Heart right ventricle (tissue), 16 donors: ENCODE measurements at regions not wholly inside any gene's neighbourhood (a gene's known extent, or its start where the extent isn't known, plus 50 kb on each side); places are given as distances from the start of the nearest gene placed in this dataset.

Source experiments
- ATAC-seq, 8 donors: fragments of 200-7000 bp; cut with Tn5 transposase; one replicate each; pipeline ENCODE4 v1.9.1; 2020; ENCODE audit warnings: mild to moderate bottlenecking in 8 of 8, moderate library complexity in 8 of 8, moderate number of reproducible peaks in 1 of 8
- DNase-seq, 2 donors: peaks; one replicate each; pipeline ENCODE4 v3.0.0-alpha.2; 2020
- H3K27ac ChIP-seq, 10 donors: fragments of 200-600 bp; sonication (generic) in 2 of 10; one replicate each; pipeline versions ENCODE4 v1.5.0 to v1.8.0; 2020 to 2022; ENCODE audit warnings: mild to moderate bottlenecking in 3 of 10
- H3K27me3 ChIP-seq, 7 donors: fragments of 200-600 bp; one replicate each; pipeline ENCODE4 v1.8.0; 2021 to 2022; ENCODE audit warnings: mild to moderate bottlenecking in 2 of 7
- H3K36me3 ChIP-seq, 9 donors: fragments of 200-600 bp; sonication (generic) in 1 of 9; one replicate each; pipeline versions ENCODE4 v1.5.0 to v1.8.0; 2020 to 2022; ENCODE audit warnings: mild to moderate bottlenecking in 2 of 9
- H3K4me1 ChIP-seq, 9 donors: fragments of 200-600 bp; sonication (generic) in 1 of 9; one replicate each; pipeline versions ENCODE4 v1.5.0 to v1.8.0; 2020 to 2022; ENCODE audit warnings: mild to moderate bottlenecking in 4 of 9
- H3K4me3 ChIP-seq, 10 donors: fragments of 200-600 bp; sonication (generic) in 2 of 10; one replicate each; pipeline versions ENCODE4 v1.5.0 to v1.8.0; 2020 to 2022; ENCODE audit warnings: mild to moderate bottlenecking in 7 of 10, moderate library complexity in 2 of 10
- H3K9me3 ChIP-seq, 11 donors: fragments of 200-600 bp in 10 of 11; sonication (generic) in 2 of 11; one replicate each; pipeline versions ENCODE4 v1.5.0 to v1.8.0; 2013 to 2022; ENCODE audit warnings: mild to moderate bottlenecking in 2 of 11, control low read depth in 1 of 11, moderate library complexity in 1 of 11
- WGBS, 2 donors: extraction: QIAGEN DNeasy Blood & Tissue Kit; methylation state at CpG; one replicate each; pipeline ENCODE4 v1.1.7; 2013; ENCODE audit warnings: inconsistent platforms in 1 of 2; 5-methylcytosine and 5-hydroxymethylcytosine counted together
- intact Hi-C, 10 donors: fragments of 100-400 bp; cut with DNase I; formaldehyde crosslinking; loops; one replicate each; pipeline versions ENCODE4 v1.11.1 to v1.14.2; 2022
- TF ChIP-seq, protein P1 (sequence below), 9 donors: fragments of 200-600 bp; sonication (generic) in 2 of 9; IDR thresholded peaks; one replicate each; pipeline versions ENCODE4 v1.5.0 to v1.8.0; 2021 to 2022; ENCODE audit warnings: antibody characterized with exemption in 9 of 9, mild to moderate bottlenecking in 5 of 9, moderate library complexity in 1 of 9
- donor health status: Arrhythmogenic right ventricular cardiomyopathy.
- donor health status: ischemic (EF 13 %, LVEDD 7.1; RV severe dilation, severe dysfunction).
- donor health status: healthy with polysubstance abuse.
- donor health status: DM: no; HTN: yes; CAD: no.
- donor health status: DM: no; HTN: no; CAD: no.
- donor health status: ischemic (EF 25% LVEDD 6.9; RV normal size, moderate dysfunction).
- donor health status: ischemic (EF 25% LVEDD 5.7; RV mildly dilated, moderate dysfunction).
- donor health status: healthy.
- donor health status: DM: yes; HTN: yes; CAD: no.
- donor health status: Ischemic cardiomyopathy.
- donor health status: ischemic (EF 35%, LVEDD 5.7; RV mildly dilated, moderate dysfunction).
- donor health status: nonischemic (EF 11% LVEDD 7.7; RV severe dilation, severe dysfunction).
- donor health status: DM: yes; HTN: yes; CAD: no.
- donor health status: PGD.
- donor health status: ischemic (EF 29% LVEDD 5.4; RV normal size, mild dysfunction).
- donor health status: nonischemic (EF 23%, LVEDD 6.1; RV moderate dilation, normal function).

- Histone ChIP-seq H3K27ac (no peak overlapping the region), H3K4me3 (no peak overlapping the region), H3K27me3 (peaks cover 0 to 10% (median 4%) of the 10 kb centered on the region in 7 donors), H3K4me1 (no peaks in the 10 kb centered on the region), H3K9me3 (peaks cover 0 to 8% (median 0%) of the 10 kb centered on the region in 11 donors), H3K36me3 (no peaks in the 10 kb centered on the region)
- ATAC-seq (no peak), DNase-seq (no peak)
- 61% methylated on average over 6 of the region's 6 CpGs for WGBS, 2 donors
- intact Hi-C loops, result no loop called here
- TF ChIP-seq, protein P1, sequence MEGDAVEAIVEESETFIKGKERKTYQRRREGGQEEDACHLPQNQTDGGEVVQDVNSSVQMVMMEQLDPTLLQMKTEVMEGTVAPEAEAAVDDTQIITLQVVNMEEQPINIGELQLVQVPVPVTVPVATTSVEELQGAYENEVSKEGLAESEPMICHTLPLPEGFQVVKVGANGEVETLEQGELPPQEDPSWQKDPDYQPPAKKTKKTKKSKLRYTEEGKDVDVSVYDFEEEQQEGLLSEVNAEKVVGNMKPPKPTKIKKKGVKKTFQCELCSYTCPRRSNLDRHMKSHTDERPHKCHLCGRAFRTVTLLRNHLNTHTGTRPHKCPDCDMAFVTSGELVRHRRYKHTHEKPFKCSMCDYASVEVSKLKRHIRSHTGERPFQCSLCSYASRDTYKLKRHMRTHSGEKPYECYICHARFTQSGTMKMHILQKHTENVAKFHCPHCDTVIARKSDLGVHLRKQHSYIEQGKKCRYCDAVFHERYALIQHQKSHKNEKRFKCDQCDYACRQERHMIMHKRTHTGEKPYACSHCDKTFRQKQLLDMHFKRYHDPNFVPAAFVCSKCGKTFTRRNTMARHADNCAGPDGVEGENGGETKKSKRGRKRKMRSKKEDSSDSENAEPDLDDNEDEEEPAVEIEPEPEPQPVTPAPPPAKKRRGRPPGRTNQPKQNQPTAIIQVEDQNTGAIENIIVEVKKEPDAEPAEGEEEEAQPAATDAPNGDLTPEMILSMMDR (IDR thresholded peaks at IDR 0.05), result no peak
Observed at GRCh38 chr11:13596611-13597326, 71.7 kb upstream of the FAR1 start.

DNA sequence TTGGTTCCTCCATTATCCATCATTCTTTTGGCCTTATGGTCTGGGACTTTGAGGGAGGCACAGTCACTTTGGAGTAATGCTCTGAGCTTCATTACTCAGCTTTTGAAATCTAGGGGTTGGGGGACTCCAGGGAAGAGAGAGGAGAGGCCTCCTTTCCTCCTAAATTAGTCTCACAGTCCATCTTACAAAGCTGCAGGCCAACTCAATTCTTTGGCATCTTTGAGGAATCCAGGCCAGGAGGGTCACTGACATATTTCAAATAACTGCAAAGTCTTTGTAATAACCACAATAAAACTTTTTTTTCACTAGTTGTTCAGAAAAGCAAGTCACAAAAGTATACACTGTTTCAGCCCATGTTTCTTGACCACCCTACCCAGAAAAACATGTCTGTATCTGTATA is 73.3 kb upstream of the FAR1 start:
- peaks cover 0 to 18% (median 0%) of the 10 kb centered on the region in 11 donors for H3K9me3 ChIP-seq
- no peaks in the 10 kb centered on the region for H3K4me1 ChIP-seq
- no peak overlapping the region for H3K27ac ChIP-seq
- intact Hi-C loops, result no loop called here
- H3K36me3 ChIP-seq, result no peaks in the 10 kb centered on the region
- DNase-seq (no peak), ATAC-seq (no peak)
- no peak overlapping the region for H3K4me3 ChIP-seq
- peaks cover 0 to 6% (median 0%) of the 10 kb centered on the region in 7 donors for H3K27me3 ChIP-seq
- TF ChIP-seq, protein P1 (IDR thresholded peaks at IDR 0.05), result no peak

GRCh38 chr11:13594044-13594443 is 74.4 kb upstream of the FAR1 start:
- intact Hi-C loops, result no loop called here
- Histone ChIP-seq H3K36me3 (no peaks in the 10 kb centered on the region), H3K27me3 (peaks cover 0 to 6% (median 0%) of the 10 kb centered on the region in 7 donors), H3K4me1 (no peaks in the 10 kb centered on the region), H3K27ac (no peak overlapping the region), H3K9me3 (peaks cover 0 to 22% (median 0%) of the 10 kb centered on the region in 11 donors), H3K4me3 (no peak overlapping the region)
- ATAC-seq (no peak), DNase-seq (no peak)
- TF ChIP-seq, protein P1 (IDR thresholded peaks at IDR 0.05), result no peak
- WGBS, 2 donors, result 46 to 64% methylated on average over 1 of the region's 1 CpG

DNA sequence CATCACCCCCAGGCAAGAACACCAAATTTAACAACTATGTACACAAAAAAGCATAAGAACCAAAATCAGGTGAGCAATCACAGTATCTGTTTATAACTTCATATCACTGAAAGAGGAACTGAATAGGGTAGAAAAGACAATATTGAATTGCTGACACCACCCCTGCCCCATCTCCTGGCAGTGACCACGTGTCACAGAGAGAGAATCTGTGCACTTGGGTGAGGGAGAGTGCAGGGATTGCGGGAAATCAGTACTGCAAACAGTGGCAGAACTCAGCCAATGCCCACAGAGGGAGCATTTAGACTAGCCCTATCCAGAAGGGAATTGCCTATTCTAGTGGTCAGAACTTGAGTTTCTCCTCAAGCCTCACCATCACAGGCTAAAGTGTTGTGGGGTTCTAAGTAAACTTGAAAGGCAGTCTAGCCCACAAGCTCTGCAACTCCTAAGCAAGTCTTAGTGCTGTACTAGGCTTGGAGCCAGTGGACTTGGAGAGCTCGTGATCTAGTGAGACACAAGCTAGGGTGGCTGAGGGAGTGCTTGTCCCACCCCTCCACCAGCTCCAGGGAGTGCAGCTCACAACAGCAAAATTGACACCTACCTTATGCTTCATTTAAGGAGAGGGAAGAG is 82.8 kb upstream of the PTH start:
- DNase-seq (no peak), ATAC-seq (no peak)
- TF ChIP-seq, protein P1 (IDR thresholded peaks at IDR 0.05), result no peak
- intact Hi-C loops, result no loop called here
- no peak overlapping the region for H3K4me3 ChIP-seq
- no peak overlapping the region for H3K27ac ChIP-seq
- H3K36me3 ChIP-seq, result no peaks in the 10 kb centered on the region
- H3K4me1 ChIP-seq, result no peaks in the 10 kb centered on the region
- WGBS, 2 donors, result 65 to 68% methylated on average over 3 of the region's 3 CpGs
- peaks cover 0 to 32% (median 0%) of the 10 kb centered on the region in 11 donors for H3K9me3 ChIP-seq
- H3K27me3 ChIP-seq, result peaks cover 0 to 13% (median 0%) of the 10 kb centered on the region in 7 donors
